ENCODE measurements at regions not wholly inside any gene's neighbourhood (a gene's known extent, or its start where the extent isn't known, plus 50 kb on each side); places are given as distances from the start of the nearest gene placed in this dataset.

DNA sequence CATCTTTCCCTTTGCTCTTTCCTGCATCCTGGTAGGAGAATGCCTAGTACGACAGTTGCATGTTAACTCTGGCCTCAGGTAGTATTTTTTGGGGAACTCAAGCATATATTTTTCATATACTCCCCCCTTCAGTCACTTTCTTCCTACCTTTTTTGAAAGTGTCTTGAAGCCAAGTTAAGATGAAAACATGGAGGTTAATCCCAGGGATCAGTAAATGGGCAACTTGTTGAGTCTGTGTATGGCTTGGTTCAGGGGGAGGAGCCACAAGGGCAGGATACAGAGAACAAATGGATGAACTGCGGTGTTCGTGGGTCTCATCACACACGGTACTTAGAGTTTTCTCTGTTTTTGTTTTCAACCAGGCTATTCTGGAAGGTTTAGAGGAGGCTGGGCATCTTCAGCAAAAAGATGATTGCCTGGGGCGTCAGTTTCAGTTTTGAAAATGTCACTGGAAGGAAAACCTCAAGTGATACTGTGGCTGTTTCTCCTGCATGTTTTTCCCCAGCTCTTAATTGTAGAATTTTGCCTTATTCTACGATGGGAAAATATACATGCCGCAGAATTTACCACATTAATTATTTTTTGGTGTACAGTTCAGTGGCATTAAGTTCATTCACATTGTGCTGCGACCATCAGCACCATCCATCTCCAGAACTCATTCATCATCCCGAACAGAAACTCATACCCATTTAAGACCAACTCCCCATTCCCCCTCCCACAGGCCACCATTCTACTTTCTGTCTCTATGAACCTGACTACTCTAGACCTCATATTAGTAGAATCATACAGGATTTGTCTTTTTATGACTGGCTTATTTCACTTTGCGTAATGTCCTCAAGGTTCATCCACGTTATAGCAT is 71.5 kb downstream of the MAP10 start:
- Histone ChIP-seq H3K27me3 (ENCODE audit: control insufficient read depth, insufficient read depth, low read length) (peaks cover 3% of the 10 kb centered on the region), H3K4me3 (ENCODE audit: low read depth, low read length) (no peak overlapping the region), H3K36me3 (ENCODE audit: control insufficient read depth, insufficient read depth, low read length) (no peaks in the 10 kb centered on the region)
- TF ChIP-seq, protein P1, sequence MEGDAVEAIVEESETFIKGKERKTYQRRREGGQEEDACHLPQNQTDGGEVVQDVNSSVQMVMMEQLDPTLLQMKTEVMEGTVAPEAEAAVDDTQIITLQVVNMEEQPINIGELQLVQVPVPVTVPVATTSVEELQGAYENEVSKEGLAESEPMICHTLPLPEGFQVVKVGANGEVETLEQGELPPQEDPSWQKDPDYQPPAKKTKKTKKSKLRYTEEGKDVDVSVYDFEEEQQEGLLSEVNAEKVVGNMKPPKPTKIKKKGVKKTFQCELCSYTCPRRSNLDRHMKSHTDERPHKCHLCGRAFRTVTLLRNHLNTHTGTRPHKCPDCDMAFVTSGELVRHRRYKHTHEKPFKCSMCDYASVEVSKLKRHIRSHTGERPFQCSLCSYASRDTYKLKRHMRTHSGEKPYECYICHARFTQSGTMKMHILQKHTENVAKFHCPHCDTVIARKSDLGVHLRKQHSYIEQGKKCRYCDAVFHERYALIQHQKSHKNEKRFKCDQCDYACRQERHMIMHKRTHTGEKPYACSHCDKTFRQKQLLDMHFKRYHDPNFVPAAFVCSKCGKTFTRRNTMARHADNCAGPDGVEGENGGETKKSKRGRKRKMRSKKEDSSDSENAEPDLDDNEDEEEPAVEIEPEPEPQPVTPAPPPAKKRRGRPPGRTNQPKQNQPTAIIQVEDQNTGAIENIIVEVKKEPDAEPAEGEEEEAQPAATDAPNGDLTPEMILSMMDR (IDR thresholded peaks at IDR 0.05; ENCODE audit: insufficient read depth, low read depth, low read length), result no peak
- CTCF ChIA-PET, result no interaction called here
- no peak for DNase-seq (ENCODE audit: low read depth)
- POLR2A ChIA-PET, result no interaction called here

DNA sequence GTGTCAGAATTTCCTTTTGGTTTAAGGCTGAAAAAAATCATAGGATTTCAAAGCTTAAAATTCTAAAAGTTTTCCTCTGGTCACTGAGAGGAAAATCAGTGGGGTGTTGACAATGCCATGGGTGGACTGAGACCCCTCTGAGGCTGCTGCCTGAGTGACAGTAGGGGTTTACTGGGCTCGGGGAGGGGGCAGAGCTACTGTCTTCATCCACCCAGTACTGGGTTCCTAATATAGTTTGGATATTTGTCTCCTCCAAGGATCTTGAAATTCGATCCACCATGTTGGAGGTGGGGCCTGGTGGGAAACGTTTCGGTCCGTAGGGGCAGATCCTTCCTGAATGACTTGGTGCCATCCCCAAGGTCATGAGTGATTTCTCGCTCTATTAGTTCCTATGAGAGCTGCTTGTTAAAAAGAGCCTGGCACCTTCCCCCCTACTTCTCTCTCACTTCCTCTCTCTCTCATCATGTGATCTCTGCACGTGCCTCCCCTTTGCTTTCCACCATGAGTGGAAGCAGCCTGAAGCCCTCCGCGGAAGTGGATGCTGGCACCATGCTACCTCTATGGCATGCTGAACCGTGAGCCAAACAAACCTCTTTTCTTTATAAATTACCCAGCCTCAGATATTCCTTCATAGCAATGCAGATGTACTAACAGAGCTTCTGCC is 72.3 kb downstream of the MAP10 start:
- CTCF ChIA-PET, result interaction anchor here (1.2 kb wide), 1 partner anchor 12 kb away, joined by 3 read pairs; no protein-coding TSS in a partner anchor
- no peak overlapping the region for H3K4me3 ChIP-seq (ENCODE audit: low read depth, low read length)
- no peaks in the 10 kb centered on the region for H3K36me3 ChIP-seq (ENCODE audit: control insufficient read depth, insufficient read depth, low read length)
- DNase-seq (ENCODE audit: low read depth), result no peak
- POLR2A ChIA-PET, result no interaction called here
- H3K27me3 ChIP-seq (ENCODE audit: control insufficient read depth, insufficient read depth, low read length), result peaks cover 3% of the 10 kb centered on the region
- TF ChIP-seq, protein P1 (IDR thresholded peaks at IDR 0.05; ENCODE audit: insufficient read depth, low read depth, low read length), result no peak

DNA sequence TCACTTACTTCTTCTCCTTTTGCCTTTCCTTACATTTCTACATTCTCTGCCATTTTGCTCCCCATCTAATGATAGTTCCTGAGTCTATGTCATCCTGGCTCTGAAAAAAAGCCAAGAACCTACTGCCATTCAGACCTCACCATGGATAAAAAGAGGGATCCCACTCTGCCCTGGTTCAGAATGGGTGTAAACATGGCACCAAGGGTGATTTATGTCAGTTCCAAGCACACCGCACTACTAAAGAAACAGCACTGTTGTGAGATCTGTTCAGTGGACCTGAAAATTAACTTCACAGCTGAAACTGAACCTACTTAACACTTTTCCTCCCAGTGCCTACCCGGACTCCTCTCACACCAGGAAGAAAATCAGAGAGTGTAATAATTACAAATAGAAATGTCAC is 72.3 kb upstream of the NTPCR start:
- Histone ChIP-seq H3K36me3 (ENCODE audit: control insufficient read depth, insufficient read depth, low read length) (no peaks in the 10 kb centered on the region), H3K4me3 (ENCODE audit: low read depth, low read length) (no peak overlapping the region), H3K27me3 (ENCODE audit: control insufficient read depth, insufficient read depth, low read length) (peaks cover 3% of the 10 kb centered on the region)
- no peak for DNase-seq (ENCODE audit: low read depth)
- ChIA-PET CTCF (interaction anchor here (1.2 kb wide), 1 partner anchor 12 kb away, joined by 3 read pairs; no protein-coding TSS in a partner anchor), POLR2A (no interaction called here)
- TF ChIP-seq, protein P1 (IDR thresholded peaks at IDR 0.05; ENCODE audit: insufficient read depth, low read depth, low read length), result no peak

DNA sequence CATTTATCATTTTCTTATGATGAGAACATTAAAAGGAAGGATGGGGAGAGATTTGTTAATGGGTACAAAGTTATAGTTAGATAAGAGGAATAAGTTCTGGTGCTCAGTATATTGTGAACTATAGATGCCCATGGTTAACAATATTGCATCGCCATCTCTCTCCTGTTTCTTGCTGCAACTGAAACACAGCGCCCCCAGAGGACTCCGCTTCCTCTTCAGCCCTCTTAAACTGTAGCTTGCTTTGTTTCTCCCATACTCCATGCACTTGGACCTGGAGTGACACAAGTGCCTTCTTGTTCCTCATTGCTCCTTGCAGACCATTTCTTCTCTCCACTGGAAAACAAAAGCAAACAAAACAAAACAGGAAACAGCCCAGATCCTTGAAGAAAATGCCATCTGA is 70.1 kb upstream of the NTPCR start:
- DNase-seq (ENCODE audit: low read depth), result no peak
- H3K36me3 ChIP-seq (ENCODE audit: control insufficient read depth, insufficient read depth, low read length), result no peaks in the 10 kb centered on the region
- no peaks in the 10 kb centered on the region; the same call in 1 of the 2 replicates for H3K27me3 ChIP-seq (ENCODE audit: control insufficient read depth, insufficient read depth, low read length)
- TF ChIP-seq, protein P1 (IDR thresholded peaks at IDR 0.05; ENCODE audit: insufficient read depth, low read depth, low read length), result peak; percentile 47
- H3K4me3 ChIP-seq (ENCODE audit: low read depth, low read length), result no peak overlapping the region
- POLR2A ChIA-PET, result no interaction called here
- CTCF ChIA-PET, result interaction anchor here (0.6 to 2.0 kb wide), 4 partner anchors 10 to 20 kb away, joined by 3 to 10 read pairs (median 6); no protein-coding TSS in a partner anchor

DNA sequence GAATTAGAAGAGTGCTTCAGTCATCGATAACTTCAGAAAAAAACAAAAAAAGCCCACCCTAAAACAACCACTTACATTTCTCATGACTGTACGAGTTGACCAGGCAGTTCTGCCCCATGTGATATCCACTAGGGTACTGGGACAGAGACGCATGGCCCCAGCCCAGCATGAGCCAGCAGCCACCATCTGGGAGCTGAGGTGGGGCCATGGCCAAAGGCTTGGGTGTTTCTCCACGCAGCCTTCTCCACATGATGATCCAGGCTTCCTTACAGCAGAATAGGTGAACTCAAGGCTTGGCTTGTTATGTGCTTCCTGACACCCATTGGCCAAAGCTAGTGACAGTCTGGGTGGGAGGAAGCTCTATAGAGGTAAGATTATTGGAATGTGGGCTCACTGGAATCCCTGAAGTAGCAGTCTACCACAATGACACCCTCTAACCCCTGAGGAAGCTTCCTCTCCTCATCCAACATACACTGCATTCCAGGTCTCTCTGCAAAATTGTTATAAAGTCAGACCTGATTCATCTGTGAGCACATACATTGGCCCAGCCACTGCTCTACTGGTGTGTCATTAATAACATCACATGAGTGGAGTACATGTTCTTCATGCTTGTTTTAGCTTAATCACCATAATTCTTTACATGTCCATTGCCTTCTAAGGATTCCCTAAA is 66.3 kb upstream of the NTPCR start:
- ChIA-PET CTCF (interaction anchor here (1.2 kb wide), 1 partner anchor 44 kb away, joined by 4 read pairs; no protein-coding TSS in a partner anchor), POLR2A (no interaction called here)
- no peak for DNase-seq (ENCODE audit: low read depth)

More for the DNA sequence above, 66.3 kb upstream of the NTPCR start:
- peaks cover 2% of the 10 kb centered on the region; the same call in 1 of the 2 replicates for H3K27me3 ChIP-seq (ENCODE audit: control insufficient read depth, insufficient read depth, low read length)
- H3K36me3 ChIP-seq (ENCODE audit: control insufficient read depth, insufficient read depth, low read length), result no peaks in the 10 kb centered on the region
- TF ChIP-seq, protein P1 (IDR thresholded peaks at IDR 0.05; ENCODE audit: insufficient read depth, low read depth, low read length), result no peak
- H3K4me3 ChIP-seq (ENCODE audit: low read depth, low read length), result no peak overlapping the region
